Stimulated activated CD4-positive, alpha-beta T cell treated with anti-CD3 and anti-CD28 coated beads, Interleukin-1b, Interleukin-23, amount 100 ng/mL, for 24 hours (primary cell): ENCODE measurements at regions not wholly inside any gene's neighbourhood (a gene's known extent, or its start where the extent isn't known, plus 50 kb on each side); places are given as distances from the start of the nearest gene placed in this dataset.

Experiments used
- DNase-seq, 4 experiments: peaks; one replicate each; pipeline ENCODE4 v3.0.0-alpha.2; 2020; ENCODE audit warnings: low read depth in 4 of 4, low spot score in 1 of 4

DNA sequence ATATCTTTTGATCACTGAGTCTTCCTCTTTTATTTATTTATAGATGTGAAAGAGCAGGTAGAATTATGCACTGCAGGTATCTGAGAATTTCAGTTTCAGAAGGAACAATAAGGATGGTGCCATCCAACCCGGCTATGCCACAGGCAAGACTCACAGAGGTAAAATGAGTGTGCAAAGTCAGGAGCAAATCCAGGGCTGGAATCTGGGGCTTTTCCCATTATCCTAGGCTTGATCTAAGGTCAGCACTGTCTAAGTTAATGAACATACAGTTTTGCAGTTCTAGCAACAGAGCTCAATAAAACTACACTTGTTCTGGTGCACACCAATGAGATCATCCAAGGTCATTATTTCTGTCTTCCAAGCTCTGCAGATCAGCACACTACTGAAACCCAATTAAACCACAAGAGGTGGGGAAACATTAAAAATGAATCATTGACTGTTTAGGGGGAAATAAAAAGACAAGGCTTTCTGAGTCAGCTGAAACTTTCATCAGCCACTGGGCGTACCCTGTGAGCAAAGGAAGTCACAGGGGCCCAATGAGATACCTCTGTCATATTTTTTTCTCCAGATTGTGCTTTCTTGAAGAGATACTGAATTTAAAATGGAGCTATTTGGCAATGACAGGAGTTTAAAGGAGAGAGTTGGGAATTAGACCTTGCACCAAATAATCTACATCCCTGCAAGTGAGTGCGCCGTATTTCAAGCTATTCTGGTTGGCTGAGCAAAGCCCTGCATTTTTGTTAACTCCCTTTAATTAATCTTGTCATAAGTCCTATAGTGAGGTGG is 662.2 kb upstream of the ZNF608 start:
- DNase-seq: no peak

DNA sequence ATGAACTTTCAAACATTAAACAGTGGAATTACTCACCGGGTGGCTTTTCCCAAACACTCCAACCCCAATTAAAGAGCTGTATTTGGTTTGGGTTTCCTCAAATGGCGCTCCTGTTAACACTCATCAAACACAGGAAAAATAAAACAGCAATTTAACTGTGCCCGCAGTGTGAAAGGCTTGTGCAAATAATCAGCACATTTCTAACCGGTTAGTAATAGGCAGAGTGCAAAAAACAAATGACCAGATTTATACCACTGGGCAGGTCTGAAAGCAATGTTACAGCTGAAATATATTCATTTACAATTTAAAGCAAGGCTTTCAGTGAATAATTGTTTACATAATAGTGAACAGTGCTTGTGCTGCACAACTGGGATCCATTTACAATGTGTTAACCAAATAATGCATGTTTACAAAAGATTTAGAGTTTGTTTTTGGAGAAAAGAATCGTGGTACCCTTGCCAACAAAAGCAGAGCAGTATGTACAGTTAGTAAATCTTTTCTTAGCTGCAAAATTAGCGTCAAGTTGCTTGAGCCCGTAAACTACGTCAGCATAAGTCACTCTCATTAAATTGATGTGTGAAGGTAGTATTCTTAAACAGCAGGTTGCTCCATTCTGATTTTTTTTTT is 662.9 kb upstream of the ZNF608 start:
- DNase-seq: no peak

DNA sequence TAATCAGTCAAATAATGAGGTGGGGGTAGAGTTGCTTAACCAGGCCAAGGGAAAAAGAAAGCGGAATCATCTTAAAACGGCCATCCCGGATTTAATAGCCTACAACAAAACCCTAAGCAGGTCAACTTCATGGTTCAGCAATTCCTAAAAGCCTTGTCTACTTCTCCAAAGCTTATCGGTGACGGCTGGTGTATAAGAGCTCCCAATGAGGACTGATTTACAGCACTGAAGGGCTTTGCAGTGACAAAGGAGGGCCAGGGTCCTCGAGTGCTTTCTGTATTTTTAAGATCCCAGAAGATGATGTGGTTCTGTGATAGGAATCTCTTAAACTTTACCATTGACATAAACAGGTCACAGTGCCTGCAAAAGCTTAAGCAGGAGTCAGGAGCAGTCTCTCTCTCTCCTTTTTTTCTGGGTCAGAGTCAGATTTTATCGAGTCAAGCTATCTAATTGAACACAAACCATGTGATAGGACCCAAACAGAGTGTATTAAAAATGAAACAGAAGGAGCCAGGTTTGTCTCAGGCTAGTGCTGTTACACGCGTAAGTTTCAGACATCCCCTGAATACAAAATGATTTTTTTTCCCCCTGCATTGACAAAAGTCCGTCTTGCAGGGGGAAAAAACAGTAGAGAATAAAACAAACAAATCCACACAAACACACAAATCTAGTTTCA is 663.6 kb upstream of the ZNF608 start:
- no peak for DNase-seq

DNA sequence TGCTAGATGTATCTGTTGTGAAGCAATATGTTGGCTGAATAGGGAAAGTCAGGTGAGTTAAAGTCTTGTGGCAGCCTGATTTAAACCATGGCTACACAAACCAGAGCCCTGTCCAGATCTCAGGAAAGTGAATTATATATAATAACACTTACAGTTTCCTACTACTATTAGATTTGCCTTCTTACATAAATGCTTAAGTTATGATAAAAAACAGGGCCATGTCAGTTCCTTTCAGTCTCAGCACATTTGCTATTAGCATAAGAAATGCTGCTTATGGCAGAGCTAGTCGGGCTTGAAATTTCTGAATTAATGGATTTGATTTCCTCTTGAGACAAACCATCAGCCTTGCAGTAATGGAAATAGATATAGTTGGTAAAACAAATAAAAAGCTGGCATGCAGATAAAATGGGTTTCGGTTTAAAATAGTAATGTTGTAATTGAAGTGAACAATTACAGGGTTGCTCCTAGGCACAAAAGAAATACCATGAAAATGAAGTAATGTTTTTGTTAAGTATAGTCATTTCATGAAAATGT is 664.2 kb upstream of the ZNF608 start:
- no peak for DNase-seq

DNA sequence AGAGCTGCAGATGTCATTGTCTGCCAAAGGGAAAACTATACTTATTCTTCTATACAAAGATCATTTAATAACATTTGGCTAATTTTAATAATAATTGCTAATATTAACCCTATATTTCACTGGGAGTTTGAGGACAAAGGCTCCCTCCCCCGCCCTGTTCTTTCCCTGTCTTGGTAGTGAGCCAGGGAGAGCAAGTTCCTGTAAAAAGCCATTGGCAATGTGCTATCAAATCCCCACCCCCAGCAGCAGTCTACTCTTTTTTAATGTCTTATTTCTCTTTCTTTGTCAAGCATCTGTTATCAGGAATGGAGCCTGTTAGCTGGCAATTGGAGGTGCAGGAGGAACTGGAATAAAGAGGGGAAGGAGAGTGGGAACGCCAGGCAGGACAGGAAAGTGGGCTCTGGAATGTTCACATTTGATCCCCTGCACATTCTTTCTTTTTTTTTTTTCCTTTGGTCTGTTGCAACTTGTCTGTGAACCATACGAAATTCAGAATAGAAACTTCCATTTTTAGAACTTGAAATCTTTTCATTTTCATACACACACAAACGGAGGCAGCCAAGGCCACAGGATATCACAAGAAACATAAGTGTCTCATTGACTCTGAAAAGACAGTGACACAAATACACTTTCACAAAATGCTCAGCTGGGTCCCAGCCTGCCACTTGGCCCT is 664.8 kb upstream of the ZNF608 start:
- DNase-seq: no peak

DNA sequence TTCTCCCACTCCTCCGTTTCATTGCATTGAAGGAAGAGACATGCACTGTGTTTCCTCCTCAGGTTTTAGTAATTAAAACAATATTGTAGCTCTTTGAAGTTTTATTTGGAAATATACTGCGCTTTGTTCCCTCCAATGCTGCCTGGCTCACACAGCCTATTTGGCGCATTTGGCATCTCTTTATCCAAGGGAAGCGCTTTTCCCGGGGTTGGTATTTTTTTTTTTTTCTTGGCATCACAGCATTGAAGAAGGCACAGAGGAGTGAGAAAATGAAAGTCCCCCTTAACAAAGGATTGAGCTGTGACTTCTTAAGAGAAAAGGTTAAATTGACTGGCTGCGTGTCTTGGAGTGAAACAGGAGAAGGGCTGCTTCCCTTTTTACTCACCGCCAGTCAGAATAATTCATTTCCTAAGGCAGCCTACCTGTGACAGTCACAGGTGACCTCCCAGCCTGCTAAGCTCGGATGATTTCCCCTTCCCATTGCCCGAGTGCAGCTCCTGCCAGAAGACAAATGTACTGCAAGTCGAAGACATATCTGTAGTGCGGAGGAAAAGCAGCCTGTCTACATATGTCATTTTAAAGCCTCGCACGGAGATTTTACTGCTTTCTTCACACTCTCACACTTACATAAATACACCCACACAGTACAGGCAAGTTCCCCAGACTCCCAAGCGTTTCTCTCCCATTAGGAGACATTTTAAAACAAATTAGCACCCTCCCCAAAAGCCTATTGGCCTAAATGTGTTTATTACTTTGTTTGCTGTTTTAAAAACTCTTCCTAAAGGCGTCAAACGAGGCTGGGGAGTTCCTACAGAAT is 665.5 kb upstream of the ZNF608 start:
- no peak for DNase-seq

DNA sequence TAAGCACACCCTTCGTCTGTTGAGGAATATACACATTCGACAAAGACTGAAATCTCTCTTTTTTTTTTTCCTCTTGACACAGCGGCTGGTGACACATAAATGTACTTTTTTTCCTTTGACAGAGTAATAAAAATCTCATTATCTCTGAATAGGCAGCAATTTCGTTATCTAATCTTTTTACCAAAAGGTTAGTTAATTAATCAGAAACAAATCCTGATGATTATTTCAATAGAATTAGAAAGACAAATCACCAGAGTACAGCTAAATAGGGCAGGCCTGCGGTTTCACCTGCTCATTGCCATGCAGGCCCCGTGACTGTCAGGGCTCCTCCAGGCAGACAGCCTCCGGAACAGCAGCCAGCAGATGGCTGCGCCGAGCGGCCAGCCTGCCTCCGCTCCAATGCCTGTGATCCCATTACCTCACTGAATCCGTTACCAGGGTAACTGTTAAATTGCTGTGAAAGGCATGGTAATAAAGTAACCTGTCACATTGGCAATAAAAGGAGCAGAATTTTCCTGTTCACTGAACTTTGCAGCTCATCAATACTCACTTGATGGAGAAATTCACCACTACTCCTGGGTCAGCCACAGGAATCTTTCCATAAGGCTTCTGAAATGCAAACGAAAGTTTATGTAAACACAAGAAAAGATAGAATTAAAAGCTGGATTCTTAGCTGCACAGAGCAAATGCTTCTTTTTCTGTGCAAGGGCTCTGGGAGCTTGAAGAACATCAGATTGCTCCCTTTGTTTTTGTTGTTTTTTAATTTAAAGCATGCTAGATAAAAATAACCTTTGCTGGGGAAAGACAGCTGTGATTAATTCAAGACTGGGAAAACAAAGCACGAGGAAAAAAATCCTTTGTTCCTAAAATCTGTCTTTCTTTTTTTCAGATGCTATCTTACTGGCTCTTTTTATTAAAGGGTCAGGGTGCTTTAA is 666.4 kb upstream of the ZNF608 start:
- DNase-seq: no peak

DNA sequence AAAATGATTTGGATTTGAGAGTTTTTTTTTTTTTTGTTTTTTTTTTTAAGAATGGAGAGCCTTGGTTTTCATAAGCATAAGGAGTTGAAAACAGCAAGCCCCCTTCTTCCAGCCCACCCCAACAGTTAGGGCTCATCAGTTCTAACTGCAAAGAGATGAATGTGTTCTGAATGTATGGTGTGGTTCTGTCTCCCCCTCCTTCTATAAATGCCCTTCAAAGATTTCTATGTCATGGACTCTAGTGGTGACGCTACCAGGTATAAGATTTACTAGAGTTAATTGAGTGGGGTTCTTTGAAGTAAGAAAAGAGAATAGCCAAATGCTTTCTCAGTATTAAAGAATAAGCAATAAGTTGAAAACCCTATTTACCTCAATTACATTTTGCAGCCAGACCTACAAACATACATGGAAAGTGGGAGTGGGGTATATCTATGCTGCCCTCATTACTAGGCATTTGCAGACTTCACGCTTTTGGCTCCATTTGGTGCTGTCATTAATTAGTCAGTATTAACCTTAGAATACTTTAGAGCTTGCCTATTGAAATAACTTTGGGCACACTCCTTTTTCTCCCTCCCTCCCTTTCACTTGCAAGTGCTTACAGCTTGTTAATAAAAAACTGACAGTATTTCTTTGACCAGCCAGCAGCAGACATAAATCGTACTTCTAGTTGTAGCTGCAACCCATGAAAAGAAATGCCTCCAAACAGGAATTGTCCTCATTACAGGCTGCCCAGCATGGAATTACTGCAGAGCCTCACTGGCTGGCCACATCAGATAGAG is 667.2 kb upstream of the ZNF608 start:
- DNase-seq: no peak

DNA sequence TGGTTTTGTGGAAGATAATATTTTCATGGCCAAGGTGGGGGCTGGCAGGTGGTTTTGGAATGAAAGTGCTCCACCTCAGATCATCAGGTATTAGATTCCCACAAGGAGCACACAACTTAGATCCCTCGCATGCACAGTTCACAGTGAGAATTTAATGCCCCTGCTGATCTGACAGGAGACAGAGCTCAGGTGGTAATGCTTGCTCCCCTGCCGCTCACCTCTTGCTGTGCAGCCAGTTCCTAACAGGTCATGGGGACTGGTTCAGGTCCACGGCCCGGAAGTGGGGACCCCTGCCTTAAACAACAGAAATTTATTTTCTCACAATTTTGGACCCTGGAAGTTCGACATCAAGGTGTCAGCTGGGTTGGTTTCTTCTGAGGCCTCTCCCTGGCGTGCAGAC is 668.7 kb upstream of the ZNF608 start:
- DNase-seq: no peak

DNA sequence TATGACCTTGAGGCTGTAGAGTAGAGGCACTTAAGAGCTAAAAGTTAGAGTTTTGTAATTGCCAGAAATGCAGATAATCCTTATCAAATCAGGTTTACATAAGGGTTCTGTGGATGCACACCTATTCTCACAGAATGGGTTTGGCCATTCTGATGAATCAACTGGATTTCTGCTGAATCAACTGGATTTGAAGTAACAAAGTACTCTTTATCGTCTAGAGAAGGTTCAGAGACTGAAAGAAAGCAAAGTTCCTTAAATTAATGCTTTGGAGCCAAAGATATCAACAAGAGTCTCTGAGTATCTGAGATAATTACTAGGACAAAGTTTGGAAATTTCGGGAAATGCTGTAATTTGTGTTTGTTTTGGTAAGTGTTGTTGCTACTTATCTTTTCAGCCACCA is 669.6 kb upstream of the ZNF608 start:
- DNase-seq: no peak

DNA sequence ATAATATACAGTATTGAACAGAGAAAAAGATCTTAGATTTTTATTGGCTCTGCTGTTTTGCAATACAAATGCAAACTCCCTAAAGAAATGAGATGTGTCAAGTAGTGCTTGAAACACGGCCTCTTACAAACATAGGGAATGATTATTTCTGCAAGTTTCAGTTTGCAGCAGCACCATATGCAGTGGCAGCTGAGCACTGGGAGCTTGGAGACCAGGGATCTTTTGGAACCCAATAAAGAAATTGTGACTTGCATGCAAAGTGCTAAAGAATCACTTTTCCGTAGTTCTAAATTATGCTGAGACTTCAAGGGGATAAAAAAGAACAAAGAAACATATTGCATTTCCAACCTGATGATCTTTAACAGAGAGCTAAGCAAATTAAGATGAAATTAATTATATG is 674.6 kb upstream of the ZNF608 start:
- DNase-seq: no peak

DNA sequence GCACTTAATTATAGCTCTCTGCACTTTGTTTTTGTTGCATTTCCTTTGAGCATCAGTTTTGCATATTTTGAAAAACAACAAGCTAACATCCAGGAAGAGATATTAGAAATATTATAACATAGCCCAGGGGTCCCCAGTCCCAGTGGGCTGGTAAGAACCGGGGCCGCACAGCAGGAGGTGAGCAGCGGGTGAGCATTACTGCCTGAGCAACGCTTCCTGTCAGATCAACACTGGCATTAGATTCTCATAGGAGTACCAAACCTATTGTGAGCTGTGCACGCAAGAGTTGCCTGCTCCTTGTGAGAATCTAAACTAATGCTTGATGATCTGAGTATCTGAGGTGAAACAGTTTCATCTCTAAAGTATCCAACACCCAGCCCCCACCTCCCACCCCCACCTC is 675.9 kb upstream of the ZNF608 start:
- DNase-seq: no peak

DNA sequence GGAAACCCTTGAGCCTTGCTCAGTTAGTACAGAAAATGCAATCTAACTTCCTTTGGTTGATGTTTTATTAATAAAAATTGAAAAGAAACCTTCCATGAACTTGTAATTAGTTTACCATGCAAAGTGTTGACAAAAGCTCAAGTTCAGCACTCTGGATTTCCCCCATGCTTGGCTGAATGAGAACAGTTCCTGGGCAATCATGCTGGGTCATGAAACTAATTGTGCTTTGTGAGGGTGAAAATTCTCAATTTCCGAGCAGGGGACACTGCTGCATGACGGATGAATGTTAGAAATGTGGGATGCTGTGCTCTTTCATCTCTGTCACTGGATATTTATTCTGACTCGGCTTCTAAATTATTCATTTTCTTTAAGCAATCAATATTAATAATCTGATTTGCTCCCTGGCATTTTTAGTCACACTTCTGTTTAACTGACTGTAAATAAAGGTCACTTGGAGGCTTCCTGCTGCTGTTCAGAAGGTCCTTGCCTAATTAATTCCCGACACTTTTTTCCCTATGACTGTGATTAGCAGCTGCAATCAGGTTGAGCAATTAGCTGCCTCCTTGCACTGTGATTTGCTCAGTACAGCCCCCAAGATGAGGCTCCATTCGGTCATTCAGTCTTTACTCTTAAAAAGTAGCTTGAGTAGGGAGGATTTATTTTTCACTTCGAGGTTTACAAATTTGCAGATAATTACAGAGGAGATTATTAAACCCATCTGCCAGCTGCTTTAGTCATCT is 678.1 kb upstream of the ZNF608 start:
- no peak for DNase-seq

DNA sequence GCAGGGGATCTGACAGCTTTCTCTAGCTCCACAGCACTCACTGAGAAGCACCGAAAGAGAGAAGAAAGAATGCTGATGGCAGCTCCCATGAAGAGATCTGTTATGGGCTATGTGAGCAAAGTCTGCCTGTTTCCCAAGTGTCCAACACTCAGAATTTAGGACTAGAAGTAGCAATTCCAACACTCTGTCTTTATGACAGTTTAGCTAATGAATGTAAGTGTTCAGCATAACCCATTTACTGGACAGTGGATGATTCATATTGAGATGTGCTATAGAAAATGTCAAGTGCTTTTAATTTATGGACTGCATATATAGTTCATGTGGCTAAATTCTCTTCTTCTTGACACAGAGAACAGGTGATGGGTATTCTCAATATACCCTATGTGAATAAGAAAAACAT is 683.1 kb upstream of the ZNF608 start:
- no peak for DNase-seq

DNA sequence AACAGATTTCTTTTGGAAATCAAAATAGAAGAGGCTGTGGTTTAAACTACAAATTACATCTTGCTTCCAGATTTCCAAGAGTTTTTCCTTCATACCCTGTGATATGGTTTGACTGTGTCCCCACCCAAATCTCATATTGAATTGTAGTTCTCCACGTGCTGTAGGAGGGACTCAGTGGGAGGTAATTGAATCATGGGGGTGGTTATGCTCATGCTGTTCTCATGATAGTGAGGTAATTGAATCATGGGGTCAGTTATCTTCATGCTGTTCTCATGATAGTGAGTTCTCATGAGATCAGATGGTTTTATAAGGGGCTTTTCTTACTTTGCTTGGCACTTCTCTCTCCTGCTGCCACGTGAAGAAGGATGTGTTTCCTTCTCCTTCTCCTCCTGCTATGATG is 687.0 kb upstream of the ZNF608 start:
- DNase-seq: no peak

DNA sequence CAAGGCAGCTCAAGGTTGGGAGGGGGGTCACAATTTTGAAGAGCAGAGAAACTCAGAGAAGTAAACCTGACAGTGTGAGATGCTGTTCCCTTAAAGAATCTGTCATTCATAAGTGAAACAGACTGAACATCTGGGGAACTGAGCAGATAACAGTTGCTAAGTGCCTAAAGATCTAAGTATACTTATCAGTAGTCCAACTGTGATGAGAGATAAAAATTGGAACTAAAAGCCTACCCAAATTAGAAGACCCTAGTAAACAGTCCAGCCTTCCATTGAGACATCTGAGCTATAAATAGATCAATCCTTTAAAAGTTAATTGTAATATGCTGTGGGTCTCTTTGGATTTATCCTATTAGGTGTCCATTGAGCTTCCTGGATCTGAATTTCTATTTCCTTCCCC is 692.8 kb upstream of the ZNF608 start:
- DNase-seq: no peak

DNA sequence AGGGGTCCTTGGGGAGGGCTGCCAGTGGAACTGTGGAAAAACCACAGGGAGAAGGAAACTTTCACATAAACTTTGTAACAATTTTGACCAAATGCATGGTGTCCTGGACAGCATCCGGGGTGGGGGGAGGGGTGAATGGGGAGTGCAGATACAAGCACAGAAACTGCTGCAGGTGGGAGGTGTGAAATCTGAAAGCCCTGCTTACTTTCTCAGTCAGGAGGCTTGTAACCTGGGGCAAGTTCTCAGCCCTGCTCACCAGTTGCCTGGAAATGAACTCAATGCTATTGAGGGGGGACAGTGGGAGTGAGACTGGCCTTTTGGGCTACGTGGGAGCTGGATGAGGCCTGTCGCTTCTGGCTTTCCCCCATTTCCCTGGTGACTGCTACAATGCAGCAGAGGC is 694.5 kb upstream of the ZNF608 start:
- DNase-seq: no peak

DNA sequence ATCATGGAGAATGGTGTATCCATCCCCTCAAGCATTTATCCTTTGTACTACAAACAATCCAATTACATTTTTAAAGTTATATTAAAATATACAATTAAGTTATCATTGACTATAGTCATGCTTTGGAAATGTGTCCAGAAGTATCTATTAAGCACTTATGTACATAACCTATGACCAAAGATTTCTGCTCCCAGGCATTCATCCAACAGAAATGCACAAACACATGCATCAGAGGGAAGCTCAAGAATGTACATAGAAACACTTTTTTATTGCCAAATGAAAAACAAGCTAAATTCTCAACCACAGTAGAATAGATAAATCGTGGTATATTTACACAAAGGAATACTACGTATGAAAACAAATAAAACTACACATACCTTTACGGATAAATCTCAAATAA is 700.5 kb upstream of the ZNF608 start:
- DNase-seq: no peak
